GM19193 (cell line): ENCODE measurements at regions not wholly inside any gene's neighbourhood (a gene's known extent, or its start where the extent isn't known, plus 50 kb on each side); places are given as distances from the start of the nearest gene placed in this dataset.

Source experiments
- POLR2A ChIP-seq: IDR thresholded peaks from 4 replicates; pipeline ENCODE4 v1.6.1; 2011; ENCODE audit not compliant: insufficient read depth, insufficient read length; ENCODE audit errors: extremely low read depth

DNA sequence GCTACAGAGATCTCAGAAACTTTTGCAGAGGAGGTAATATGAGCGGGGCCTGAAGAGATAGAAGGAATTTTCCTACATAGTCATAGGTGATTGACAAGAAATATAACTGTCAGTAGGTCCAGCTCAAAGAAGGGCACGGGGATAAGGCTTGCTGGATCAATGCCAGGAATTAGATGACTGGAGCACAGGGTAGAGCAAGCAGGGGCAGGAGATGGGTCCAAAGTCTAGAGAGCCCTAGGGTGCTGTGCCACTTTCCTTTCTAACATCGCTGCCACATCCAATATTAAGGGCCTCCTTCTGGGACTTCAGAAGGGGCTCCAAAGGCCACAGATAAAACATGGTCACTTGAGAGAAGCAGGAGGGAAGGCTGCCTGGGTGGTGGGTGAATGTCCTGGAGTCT, 402.2 kb downstream of the MID1IP1 start:
- TF ChIP-seq POLR2A, result no peak

DNA sequence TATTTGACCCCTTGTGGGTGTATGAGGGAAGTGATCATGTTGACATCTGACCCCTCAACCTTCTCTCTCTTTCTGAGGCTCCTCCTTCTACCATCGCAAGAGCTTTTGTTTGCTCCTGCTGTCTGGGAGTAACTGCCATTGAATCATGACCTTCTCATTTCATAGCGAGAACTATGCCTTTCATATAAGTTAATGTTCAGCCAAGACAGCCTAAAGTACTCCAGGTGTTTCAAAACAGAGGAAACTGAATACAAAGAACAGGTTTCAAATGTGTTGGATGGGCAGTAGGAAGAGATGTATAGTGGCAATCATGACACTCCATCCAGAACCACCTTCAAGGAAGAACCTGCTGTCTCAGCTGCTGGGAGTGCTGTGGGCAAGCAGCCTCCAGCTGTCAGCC, 403.1 kb downstream of the MID1IP1 start:
- no peak for TF ChIP-seq POLR2A

DNA sequence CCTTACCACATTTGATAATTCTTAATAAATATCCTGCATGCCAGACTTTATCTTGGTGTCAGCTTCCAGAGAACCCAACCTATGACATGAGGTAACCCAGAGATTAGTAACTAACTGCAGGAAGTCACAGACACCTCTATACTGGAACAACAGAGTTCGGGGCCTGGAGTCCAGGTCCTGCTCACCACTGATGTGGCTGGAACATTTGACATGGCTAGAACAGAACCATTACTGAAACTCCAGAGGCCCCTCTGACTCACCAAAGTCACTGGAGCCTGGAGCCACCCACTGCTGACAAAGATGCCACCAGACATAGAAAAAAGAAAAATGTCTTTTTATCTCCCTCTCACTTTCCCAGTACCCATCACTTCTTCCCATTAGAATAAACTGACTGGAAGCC, 403.7 kb downstream of the MID1IP1 start:
- no peak for TF ChIP-seq POLR2A

DNA sequence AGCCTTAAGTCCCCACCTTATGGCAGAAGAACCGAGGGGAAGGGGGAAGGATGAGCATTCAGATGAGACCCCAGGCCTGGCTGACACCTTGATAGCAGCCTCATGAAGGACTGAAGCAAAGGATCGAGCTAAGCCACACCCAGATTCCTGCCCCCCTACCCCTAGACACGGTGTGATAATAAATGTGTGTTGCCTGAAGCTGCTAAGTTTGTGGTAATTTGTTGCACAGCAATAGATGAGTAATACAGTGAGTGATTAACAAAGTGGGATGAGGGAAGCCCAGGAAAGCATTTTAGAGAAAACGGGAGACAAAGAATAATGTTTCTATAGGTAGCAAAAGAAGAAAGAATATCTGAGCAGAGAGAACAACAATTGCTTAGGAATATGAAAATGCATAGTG, 404.2 kb downstream of the MID1IP1 start:
- TF ChIP-seq POLR2A, result no peak

DNA sequence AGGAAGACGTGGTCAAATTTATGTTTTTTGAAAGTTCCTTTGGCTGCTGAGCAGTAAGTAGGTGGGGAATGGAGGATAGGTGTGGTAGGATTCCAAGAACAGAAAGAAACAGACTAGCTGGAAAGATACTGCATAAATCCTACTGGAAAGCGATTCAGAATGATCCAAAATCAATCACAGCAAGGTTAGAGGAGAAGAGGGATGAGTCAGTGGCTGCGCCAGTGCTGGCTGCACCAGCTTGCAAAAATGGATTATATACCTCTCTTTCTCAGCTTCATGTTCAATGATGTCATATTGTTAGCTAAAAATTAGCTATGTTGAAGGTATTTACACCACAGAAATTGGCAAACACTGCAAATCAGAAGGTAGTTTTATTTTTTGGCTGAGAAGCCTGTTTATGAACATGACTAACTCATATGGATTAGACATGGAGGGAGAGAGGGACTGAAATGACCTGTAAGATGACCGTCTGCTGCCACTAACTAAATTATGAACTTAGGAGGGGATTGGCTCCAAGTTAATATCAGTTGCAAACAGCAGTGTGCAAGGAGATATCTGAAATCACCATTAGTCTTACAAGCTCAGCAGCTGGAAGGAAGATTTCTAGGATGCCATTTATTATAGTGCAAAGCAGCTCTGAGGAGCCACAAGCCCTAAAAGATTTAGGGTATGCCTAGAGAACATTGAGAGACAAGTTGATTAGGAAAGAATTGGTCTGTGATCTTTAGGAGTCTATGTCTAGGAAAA, 405.3 kb downstream of the MID1IP1 start:
- no peak for TF ChIP-seq POLR2A

DNA sequence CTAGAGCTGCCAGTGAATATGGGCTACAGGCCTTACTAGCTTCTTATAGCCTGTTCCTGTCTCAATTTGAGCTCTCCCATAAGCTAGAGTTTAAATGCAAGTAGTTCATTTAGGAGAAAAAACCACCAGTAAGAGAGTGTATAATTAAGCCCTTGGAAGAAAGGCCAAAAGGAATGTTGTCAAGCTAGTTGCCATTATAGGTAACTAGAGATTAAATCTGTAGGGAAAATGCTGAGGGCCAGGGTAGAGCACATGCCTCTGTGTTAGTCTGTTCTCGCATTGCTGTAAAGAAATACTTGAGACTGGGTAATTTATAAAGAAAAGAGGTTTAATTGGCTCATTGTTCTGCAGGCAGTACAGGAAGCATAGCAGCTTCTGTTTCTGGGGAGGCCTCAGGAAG, 410.2 kb downstream of the MID1IP1 start:
- no peak for TF ChIP-seq POLR2A

DNA sequence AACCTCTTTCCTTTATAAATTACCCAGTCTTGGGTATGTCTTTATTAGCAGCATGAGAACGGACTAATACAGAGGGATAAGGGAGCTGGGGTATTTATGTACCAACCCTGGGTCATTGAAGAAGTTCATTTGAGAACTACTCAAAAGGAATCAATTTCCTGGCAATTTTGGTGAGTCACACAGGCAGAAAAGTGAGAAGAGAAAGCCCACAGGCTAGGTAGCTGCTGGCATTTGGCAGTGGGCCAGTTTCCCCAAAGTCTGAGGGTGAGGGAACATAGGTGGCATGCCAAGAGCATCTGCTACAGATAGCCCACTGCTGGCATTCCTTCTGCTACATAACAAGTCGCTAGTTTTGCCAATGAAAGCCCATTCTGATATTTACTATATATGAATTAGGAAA, 411.2 kb downstream of the MID1IP1 start:
- TF ChIP-seq POLR2A, result no peak

DNA sequence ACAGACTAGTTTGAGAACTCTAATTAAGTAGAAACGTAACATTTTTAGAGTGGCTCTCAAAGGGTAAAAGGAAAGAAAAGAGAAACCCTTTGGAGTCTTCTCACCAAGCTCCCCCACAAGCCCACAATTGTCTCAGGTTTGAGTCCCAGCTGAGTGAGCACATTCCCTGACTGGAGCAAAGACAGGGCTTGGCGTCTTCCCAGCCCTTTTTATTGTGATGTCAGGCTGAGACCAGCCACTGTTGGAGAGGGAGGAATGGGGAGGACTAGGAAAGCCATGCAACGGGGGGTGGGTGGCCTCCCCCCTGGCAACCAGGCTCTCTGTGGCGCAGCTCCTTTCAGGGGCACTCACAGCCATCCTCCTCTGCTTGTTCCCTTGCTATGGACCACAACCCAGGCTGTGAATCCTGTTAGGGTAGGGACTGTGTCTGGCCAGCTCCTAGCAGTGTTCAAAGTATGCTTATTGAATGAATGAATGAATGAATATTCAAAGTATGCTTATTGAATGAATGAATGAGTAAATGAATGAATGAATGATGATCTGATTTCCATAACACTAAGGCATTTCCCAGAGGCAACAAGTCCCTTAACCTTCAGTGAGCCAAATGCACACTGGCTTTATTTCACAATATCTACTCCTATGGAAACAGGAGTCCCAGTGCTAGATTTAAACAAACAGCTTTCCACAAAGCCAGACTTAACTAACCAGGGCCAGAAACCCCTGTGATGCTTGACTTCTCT, 413.3 kb downstream of the MID1IP1 start:
- TF ChIP-seq POLR2A, result no peak

DNA sequence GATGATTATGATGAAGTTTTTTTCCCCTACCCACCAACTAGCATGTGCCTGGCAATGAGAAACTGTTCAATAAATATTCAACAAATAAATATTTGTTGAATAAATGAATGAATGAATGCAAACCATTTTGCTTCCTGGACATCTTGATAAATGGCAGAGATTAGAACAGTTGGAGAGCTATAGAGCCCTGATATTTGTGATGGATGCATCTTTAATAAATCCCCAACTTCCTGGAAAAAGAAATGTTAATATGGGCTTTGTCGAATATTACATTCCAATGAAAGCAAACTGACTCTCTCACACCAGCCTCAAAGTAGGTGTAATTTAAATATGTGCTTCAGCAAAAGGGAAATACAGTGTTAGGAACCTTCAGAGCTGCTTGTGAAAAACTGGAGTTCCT, 419.7 kb downstream of the MID1IP1 start:
- no peak for TF ChIP-seq POLR2A

DNA sequence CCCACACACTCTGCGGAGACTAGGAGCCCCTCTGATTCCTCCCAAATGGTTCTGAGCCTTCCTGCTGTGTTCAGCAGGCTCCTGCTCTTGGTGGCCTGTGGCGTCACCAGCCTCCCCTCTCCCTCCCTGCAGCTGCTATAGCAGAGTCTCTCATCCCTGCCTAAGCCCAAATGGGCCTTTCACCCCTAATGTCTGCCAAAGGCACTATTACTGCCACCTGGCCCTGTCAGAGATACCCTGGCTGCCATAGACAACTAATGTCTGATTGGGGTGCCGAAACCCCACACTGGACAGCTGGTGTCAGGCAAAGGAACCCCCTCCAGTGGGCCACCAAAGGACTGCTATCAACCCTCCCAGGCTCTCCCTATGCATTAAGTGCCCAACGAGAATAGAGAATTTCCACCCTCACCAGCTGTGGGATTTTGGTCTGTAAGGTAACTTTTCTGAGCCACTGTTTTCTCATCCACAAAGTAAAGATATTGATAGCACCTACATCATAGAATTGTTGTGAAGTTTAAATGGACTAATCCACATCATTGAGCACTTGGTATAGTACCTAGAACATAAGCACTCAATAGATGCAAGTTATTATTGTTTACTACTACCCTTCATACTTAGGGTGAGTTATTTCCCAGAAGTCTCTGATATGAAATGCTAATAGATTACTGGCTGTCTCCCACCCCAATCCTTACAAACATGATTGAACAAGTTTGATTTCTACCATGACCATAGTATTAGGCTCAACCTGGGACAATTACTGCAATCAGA, 421.3 kb downstream of the MID1IP1 start:
- no peak for TF ChIP-seq POLR2A

DNA sequence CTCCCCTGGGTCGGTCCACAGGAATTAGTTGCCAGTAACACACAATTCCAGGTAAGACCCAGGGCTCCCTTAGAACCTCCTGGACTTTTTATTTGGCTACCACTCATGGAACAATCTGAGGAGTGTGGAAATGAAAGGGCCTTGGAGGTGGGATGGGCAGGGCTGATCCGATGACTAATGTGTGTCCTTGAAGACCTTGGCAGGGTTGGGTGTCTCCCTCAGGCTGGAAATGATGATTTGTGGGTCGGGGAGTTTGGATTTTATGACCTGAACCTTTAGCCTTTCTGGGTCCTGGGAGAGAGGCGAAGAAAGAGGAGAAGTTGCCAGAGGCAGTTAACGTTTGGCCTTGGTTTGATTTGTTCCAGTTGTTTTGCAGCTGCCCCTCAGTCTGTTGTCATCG, 425.0 kb downstream of the MID1IP1 start:
- TF ChIP-seq POLR2A, result no peak

DNA sequence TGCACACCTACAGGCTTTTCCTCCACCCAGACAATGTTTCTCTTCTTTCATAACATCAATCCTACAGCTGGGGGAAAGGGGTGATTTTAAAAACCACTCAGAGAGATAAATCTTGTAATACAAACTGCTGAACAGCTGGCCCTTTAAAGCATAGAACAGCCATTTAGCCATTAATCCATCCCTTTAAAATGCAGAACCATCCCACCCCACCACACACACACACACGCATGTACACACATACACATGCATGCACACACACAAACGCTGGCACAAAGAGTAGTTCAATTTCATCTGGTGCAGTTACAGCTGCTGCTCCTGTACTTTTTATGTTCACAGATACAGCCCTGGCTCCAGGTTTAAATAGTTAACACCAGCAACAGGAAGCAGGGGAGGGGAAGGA, 426.1 kb downstream of the MID1IP1 start:
- TF ChIP-seq POLR2A, result no peak

DNA sequence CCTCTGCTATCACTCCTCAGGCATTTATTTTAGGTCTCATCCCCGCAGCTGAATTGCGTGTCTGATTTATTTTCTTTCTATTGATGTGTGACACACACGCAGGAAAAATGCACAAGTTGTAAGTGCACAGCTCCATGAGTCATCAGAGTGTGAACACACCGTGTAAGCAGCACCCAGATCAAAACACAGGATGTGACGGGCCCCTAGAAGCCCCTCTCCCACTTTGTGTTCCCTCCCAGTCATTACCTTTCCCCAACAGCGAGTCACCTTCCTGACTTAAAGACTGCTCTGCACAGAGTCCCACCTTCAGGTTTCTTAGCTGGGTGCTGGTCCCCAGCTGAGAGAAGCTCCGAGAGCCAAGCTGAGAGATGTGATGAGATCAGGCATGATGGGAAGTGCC, 436.7 kb downstream of the MID1IP1 start:
- TF ChIP-seq POLR2A, result no peak

DNA sequence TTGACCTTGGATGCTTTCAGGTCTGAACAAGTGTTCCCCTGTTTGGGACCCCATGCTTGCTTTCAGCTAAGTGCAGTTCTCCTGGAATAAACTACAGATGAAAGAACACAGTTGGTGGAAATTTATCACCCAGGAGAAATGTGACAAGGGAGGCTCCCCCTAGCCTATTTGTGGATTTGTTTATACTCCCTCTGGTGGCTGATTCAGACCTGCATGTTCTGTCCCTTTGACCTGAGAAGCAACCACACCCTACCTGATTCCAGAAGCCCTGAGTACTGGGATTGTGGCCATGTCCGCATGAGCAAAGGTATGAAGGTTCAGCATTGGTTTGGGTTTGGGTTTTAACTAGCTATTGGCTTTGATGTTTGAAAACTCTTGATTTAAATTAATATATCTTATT, 440.9 kb downstream of the MID1IP1 start:
- TF ChIP-seq POLR2A, result no peak

DNA sequence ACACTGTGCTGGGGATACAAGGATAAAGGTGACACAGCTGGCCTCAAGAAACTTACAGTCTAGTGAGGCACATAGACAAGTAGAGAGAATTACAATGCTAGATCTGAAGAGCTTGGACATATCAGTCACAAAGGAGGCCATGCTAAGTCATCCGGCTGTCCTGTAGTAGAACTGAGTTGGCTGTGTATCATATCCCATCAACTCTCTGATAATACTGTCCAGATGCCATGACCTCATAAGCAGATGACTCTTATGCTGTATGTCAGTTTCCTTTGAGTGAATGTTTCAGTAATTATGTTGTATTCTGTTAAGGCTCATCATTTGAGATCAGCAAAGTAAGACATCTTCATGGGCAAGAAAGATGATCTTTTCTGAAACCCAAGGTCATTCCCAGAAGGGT, 442.9 kb downstream of the MID1IP1 start:
- TF ChIP-seq POLR2A, result no peak

DNA sequence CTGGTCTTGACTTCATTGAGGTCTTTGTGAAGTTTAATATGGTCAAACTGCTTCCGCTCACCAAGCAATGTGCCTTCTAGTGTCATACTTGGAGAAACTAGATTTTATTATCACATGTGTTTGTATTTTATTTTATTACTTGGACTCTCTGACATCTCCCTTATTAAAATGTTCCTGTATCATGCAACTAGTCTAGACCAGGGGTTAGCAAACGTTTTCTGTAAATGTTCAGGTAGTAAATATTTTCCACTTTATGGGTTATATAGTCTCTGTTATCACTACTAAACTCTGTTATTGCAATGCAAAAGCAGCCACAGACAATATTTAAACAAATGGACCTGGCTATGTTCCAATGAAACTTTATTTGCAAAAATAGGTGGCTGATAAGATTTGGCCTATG, 443.8 kb downstream of the MID1IP1 start:
- TF ChIP-seq POLR2A, result no peak
